ENCODE measurements at regions not wholly inside any gene's neighbourhood (a gene's known extent, or its start where the extent isn't known, plus 50 kb on each side); places are given as distances from the start of the nearest gene placed in this dataset.
"Not testable (repeated sequence)": the region's sequence is repeated elsewhere in the genome, so short reads cannot be mapped to it uniquely, and the experiment has no call there.

- no peak for DNase-seq (ENCODE audit: low read depth)
Measured at GRCh38 chr14:83706231-83706954, 1823.6 kb upstream of the FLRT2 start.

DNA sequence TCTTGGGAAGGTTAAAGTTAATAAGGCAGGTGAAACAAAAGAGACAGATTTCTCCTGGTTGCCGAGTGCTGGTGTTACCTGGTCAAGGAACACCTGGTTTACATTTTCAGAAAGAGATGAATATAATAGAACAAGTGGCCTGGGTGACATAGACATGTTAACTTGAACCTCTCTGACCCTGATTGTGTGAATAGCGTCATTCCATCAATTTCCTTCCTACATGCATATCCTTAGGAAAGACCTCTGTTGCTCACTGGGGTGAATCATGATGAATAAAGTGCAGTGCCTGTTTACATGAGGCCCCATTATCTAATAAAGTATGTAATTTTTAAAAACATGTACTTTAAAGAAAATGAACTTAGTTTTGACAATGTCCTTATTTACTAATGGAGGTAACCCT is 1822.9 kb upstream of the FLRT2 start:
- DNase-seq (ENCODE audit: low read depth): no peak

GRCh38 chr14:83709116-83709515 is 1820.8 kb upstream of the FLRT2 start:
- no peak for DNase-seq (ENCODE audit: low read depth)

DNA sequence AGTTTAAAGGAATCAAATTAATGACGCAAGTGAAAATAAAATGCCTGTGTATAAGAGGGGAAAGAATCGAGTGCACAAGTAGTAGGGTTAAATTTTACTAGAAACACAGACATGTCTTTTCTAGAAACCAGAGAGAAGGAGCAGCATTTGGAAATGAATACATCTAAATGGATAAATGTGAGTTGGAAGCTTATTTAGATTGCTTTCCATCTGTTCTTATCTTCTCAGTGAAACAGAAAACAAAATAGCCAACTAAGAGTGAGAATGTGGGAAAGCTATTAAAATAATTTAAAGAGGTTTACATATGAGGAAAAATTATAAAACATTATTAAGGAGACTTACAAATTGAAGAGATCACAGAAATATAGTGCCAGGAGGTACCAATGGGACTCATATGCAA is 1818.9 kb upstream of the FLRT2 start:
- no peak for DNase-seq (ENCODE audit: low read depth)

- DNase-seq (ENCODE audit: low read depth): no peak
Measured at GRCh38 chr14:83712418-83713129, 1817.4 kb upstream of the FLRT2 start.

DNA sequence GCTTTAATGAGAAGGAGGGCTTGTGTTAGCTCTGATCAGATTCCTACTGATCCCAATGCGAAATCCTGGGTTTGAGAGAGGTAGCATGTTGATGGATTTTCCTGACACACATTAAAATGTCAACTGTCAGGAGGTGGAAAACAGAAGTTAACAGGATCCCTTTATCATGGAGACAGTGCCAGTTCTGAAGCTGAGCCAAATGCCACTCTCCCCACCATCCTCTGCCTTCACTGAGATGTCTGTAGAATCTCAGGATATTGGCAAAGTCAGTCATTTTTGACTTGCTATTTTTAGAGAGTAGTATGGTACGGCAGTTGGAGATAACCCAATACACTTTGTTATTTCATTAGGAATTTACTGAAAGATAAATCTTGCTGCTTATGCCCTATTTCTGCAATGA is 1816.2 kb upstream of the FLRT2 start:
- no peak for DNase-seq (ENCODE audit: low read depth)

GRCh38 chr14:83714151-83714550 is 1815.8 kb upstream of the FLRT2 start:
- no peak for DNase-seq (ENCODE audit: low read depth)

DNA sequence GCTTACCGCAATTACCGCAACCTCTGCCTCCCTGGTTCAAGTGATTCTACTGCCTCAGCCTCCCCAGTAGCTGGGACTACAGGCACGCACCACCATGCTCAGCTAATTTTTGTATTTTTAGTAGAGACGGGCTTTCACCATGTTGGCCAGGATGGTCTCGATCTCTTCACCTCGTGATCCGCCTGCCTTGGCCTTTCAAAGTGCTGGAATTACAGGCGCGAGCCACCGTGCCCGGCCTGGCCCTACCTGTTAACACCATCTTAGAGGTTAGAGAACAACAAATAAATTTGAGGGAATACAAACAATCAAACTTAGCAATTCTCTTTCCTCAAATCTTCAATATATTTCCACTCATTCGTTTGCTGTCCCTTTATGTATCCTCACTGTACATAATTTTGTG is 1810.5 kb upstream of the FLRT2 start:
- not testable (repeated sequence) for DNase-seq (ENCODE audit: low read depth)

DNA sequence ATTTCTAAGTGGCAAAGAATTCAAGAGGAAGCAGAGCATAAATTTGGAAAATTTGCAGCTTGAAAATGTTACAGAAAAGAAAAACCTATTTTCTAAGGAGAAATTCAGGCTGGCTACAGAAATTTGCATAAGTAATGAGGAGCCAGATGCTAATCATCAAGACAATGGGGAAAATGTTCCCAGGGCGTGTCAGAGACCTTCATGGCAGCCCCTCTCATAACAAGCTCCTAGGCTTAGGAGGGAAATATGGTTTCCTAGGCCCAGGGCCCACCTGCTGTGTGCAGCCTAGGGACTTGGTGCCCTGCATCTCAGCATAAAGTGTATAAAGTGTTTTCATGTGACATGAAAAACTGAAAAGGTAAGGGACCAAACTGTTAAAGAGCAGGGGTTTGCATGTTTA is 1796.3 kb upstream of the FLRT2 start:
- DNase-seq (ENCODE audit: low read depth): no peak

GRCh38 chr14:83734431-83734830 is 1795.5 kb upstream of the FLRT2 start:
- no peak for DNase-seq (ENCODE audit: low read depth)

DNA sequence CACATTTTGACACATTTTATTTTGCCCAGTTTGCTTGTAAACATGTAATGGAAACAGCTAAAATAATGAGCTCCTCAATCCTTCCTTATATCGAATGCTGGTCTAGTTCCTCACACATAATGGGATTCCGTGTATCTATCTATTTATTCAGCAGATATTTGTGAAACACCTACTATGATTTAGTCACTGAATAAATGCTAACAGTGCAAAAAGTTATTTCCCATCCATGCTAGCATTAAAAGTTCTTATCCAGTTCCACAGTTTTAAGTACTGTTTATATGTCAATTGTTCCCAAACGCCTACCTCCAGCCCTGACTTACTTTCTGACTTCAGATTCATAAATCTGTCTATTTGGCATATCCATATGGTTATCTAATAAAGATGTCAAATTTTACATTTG is 1788.7 kb upstream of the FLRT2 start:
- no peak for DNase-seq (ENCODE audit: low read depth)

DNA sequence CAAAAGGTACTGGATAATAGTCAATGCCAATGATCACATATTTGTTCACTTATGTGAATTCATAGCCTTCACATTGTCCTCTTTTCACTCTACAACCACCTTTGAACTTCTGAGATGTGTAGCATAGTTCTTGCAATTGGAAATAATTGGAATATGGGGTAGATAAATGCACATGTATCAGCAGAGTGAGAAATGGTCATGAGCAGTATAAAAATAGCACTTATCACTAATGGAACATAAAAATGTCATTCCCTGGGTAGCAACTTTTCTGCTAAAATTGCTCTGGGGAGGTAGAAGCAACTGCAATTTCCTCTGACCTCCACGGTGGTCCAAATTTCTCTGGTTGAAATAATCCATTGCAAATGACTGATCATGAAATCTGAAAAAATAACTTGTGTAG is 1785.7 kb upstream of the FLRT2 start:
- DNase-seq (ENCODE audit: low read depth): no peak

DNA sequence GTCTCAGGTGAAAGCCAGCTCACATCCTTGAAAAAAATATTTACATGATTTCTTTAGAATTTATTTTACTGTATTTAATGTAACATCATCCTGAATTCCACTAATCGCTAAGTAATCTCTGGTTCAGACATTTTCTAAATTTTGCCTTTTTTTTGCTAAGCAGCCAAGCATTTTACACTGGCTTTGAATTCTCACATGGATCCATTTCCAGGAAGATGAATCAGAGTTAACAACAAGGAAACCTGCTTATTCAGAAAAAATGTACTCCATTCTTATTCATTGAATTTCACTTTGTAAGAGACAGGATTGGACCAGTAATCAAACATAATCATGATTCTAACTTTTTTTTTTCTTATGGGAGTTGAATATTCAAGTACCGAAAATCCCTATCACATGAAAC is 1785.1 kb upstream of the FLRT2 start:
- DNase-seq (ENCODE audit: low read depth): no peak

GRCh38 chr14:83746336-83746735 is 1783.6 kb upstream of the FLRT2 start:
- DNase-seq (ENCODE audit: low read depth): no peak

- DNase-seq (ENCODE audit: low read depth): no peak
Measured at GRCh38 chr14:83757916-83758315, 1772.0 kb upstream of the FLRT2 start.

GRCh38 chr14:83764656-83765599 is 1765.0 kb upstream of the FLRT2 start:
- no peak for DNase-seq (ENCODE audit: low read depth)

- DNase-seq (ENCODE audit: low read depth): no peak
Measured at GRCh38 chr14:83777516-83777915, 1752.4 kb upstream of the FLRT2 start.

GRCh38 chr14:83779266-83779665 is 1750.7 kb upstream of the FLRT2 start:
- DNase-seq (ENCODE audit: low read depth): no peak

GRCh38 chr14:83780321-83780720 is 1749.6 kb upstream of the FLRT2 start:
- DNase-seq (ENCODE audit: low read depth): no peak

DNA sequence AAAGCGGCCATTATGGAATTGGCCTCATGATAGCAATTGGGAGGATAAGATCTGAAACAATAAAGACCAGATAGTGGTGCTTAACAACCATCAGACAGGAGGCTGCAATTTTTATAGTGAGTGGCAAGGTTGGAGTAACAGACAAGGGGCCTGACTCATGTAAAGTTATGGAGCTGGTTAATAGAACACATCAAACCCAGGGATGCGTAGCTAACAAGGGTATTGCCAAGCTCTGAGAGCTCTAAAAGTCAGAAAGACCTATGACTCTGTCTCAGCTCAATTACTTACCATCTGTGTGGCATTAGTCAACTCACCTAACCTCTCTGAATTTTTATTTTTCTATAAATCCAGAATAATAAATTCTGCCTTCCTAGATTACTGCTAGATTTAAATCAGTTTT is 1731.5 kb upstream of the FLRT2 start:
- DNase-seq (ENCODE audit: low read depth): no peak

DNA sequence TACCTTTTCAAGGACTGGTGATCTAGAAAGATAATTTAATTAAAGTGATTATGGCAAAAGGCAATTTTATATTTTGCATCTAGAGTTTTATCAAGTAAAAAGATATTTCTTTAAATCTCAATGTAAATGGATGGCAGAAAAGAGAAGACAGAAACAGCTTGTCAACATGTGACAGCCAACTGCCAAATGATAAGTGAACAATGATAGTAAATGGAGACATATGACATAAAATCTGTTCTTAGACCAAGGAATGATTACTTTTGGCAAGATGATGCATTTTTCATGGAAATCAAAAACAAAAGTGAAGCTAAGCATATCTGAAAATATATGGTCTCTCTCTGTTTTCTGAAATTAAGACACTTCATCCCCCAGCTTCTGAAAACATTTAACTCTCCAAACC is 1730.7 kb upstream of the FLRT2 start:
- DNase-seq (ENCODE audit: low read depth): no peak

DNA sequence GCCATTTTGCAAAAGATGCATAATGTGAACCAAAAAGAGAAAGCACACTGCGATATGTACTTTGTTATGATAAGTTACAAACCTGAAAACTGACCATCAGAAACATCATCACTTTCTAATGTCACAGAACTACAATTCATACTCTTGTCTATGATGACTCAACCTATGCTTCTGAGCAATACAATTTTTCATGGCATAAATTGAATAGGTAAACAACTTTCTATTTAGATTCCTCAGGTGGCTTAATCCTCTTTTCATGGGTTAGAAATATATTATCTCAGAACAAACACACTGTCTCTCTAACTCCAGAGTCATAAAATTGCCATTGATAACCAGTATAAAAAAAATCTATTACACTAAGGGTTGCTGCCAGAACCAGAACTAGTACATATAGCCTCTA is 1715.0 kb upstream of the FLRT2 start:
- no peak for DNase-seq (ENCODE audit: low read depth)

GRCh38 chr14:83816761-83817160 is 1713.2 kb upstream of the FLRT2 start:
- peak; percentile 3 for DNase-seq (ENCODE audit: low read depth)

Data from Daoy (cell line).